HepG2 (cell line): ENCODE measurements at regions not wholly inside any gene's neighbourhood (a gene's known extent, or its start where the extent isn't known, plus 50 kb on each side); places are given as distances from the start of the nearest gene placed in this dataset.

Experiments
- CTCF ChIP-seq: sonication (generic); formaldehyde crosslinking; IDR thresholded peaks from 2 replicates; pipeline ENCODE4 v1.5.0; 2020; ENCODE audit warnings: mild to moderate bottlenecking, missing genetic modification reagents, moderate library complexity
- KAT7 ChIP-seq: IDR thresholded peaks from 2 replicates; pipeline ENCODE4 v1.6.1; 2018; ENCODE audit warnings: borderline replicate concordance, missing compliant biosample characterization
- KLF11 ChIP-seq: IDR thresholded peaks from 2 replicates; pipeline ENCODE4 v1.6.1; 2016; ENCODE audit warnings: missing compliant biosample characterization
- RAD21 ChIP-seq: fragments of 450-650 bp; formaldehyde crosslinking; IDR thresholded peaks from 2 replicates; pipeline ENCODE4 v1.5.0; 2020; ENCODE audit warnings: mild to moderate bottlenecking
- ZNF704 ChIP-seq: sonication (generic); formaldehyde crosslinking; IDR thresholded peaks from 2 replicates; pipeline ENCODE4 v1.8.1; 2023; ENCODE audit warnings: mild to moderate bottlenecking, inconsistent platforms, moderate library complexity, missing genetic modification reagents, borderline replicate concordance
- TF ChIP-seq, protein P1 (sequence below): sonication (generic); formaldehyde crosslinking; IDR thresholded peaks from 2 replicates; pipeline ENCODE4 v1.8.1; 2023; ENCODE audit warnings: missing genetic modification reagents, inconsistent platforms, borderline replicate concordance

- TF ChIP-seq, protein P1, sequence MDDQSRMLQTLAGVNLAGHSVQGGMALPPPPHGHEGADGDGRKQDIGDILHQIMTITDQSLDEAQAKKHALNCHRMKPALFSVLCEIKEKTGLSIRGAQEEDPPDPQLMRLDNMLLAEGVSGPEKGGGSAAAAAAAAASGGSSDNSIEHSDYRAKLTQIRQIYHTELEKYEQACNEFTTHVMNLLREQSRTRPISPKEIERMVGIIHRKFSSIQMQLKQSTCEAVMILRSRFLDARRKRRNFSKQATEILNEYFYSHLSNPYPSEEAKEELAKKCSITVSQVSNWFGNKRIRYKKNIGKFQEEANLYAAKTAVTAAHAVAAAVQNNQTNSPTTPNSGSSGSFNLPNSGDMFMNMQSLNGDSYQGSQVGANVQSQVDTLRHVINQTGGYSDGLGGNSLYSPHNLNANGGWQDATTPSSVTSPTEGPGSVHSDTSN, result no peak
- TF ChIP-seq RAD21 (CRISPR knock-in tag) (no peak), ZNF704 (CRISPR knock-in tag) (no peak), KAT7 (CRISPR knock-in tag) (no peak), KLF11 (no peak), CTCF (no peak)
Observed at GRCh38 chr10:130542761-130543160, 406.6 kb downstream of the GLRX3 start.
